SK-N-SH treated with all-trans-retinoic acid at 6 μM for 48 hours (cell line): ENCODE measurements at regions not wholly inside any gene's neighbourhood (a gene's known extent, or its start where the extent isn't known, plus 50 kb on each side); places are given as distances from the start of the nearest gene placed in this dataset.

Experiments
- ATAC-seq: fragments of 200-7000 bp; cut with Tn5 transposase; 3 replicates; pipeline ENCODE4 v1.9.1; 2020; ENCODE audit warnings: mild to moderate bottlenecking, moderate library complexity
- ARNTL ChIP-seq: fragments of 450-650 bp; formaldehyde crosslinking; IDR thresholded peaks from 2 replicates; pipeline ENCODE4 v1.5.0; 2020; ENCODE audit warnings: low read depth, mild to moderate bottlenecking, moderate library complexity, borderline replicate concordance
- CREB5 ChIP-seq: fragments of 250-450 bp; sonication (Bioruptor Pico); IDR thresholded peaks from 2 replicates; pipeline ENCODE4 v1.5.1; 2020; ENCODE audit warnings: low read depth, mild to moderate bottlenecking, moderate library complexity
- CSDC2 ChIP-seq: fragments of 250-450 bp; sonication (Bioruptor Pico); IDR thresholded peaks from 2 replicates; pipeline ENCODE4 v1.5.0; 2020; ENCODE audit warnings: mild to moderate bottlenecking, moderate library complexity
- GLIS3 ChIP-seq: fragments of 250-450 bp; sonication (Bioruptor Pico); IDR thresholded peaks from 2 replicates; pipeline ENCODE4 v1.5.0; 2020; ENCODE audit warnings: mild to moderate bottlenecking, moderate library complexity
- ISL1 ChIP-seq: fragments of 250-450 bp; sonication (Bioruptor Pico); IDR thresholded peaks from 2 replicates; pipeline ENCODE4 v2.1.2; 2022; ENCODE audit warnings: mild to moderate bottlenecking, moderate library complexity
- OSR1 ChIP-seq: fragments of 250-450 bp; sonication (Bioruptor Pico); IDR thresholded peaks from 2 replicates; pipeline ENCODE4 v1.8.0; 2022; ENCODE audit warnings: moderate library complexity, mild to moderate bottlenecking, inconsistent platforms
- PPARA ChIP-seq: fragments of 250-450 bp; sonication (Bioruptor Pico); IDR thresholded peaks from 2 replicates; pipeline ENCODE4 v1.5.0; 2020; ENCODE audit warnings: mild to moderate bottlenecking, borderline replicate concordance
- RARB ChIP-seq: fragments of 250-450 bp; sonication (Bioruptor Pico); IDR thresholded peaks from 2 replicates; pipeline ENCODE4 v1.8.0; 2021; ENCODE audit warnings: mild to moderate bottlenecking, moderate library complexity
- SNAI2 ChIP-seq: fragments of 250-450 bp; sonication (Bioruptor Pico); IDR thresholded peaks from 2 replicates; pipeline ENCODE4 v1.5.0; 2020; ENCODE audit warnings: mild to moderate bottlenecking, moderate library complexity
- TCF4 ChIP-seq: fragments of 250-450 bp; sonication (Bioruptor Pico); IDR thresholded peaks from 2 replicates; pipeline ENCODE4 v1.8.0; 2021; ENCODE audit warnings: mild to moderate bottlenecking, moderate library complexity, borderline replicate concordance
- TOX ChIP-seq: fragments of 250-450 bp; sonication (Bioruptor Pico); IDR thresholded peaks from 2 replicates; pipeline ENCODE4 v1.8.0; 2021; ENCODE audit warnings: mild to moderate bottlenecking, moderate library complexity, borderline replicate concordance
- TSHZ2 ChIP-seq: fragments of 250-450 bp; sonication (Bioruptor Pico); IDR thresholded peaks from 2 replicates; pipeline ENCODE4 v1.5.0; 2020; ENCODE audit warnings: mild to moderate bottlenecking, moderate library complexity
- ZC3H10 ChIP-seq: fragments of 250-450 bp; sonication (Bioruptor Pico); IDR thresholded peaks from 2 replicates; pipeline ENCODE4 v1.5.1; 2021; ENCODE audit warnings: mild to moderate bottlenecking, moderate library complexity
- ZFP3 ChIP-seq: fragments of 250-450 bp; sonication (Bioruptor Pico); IDR thresholded peaks from 2 replicates; pipeline ENCODE4 v1.5.0; 2020; ENCODE audit warnings: mild to moderate bottlenecking, moderate library complexity
- ZFP30 ChIP-seq: fragments of 450-650 bp; formaldehyde crosslinking; IDR thresholded peaks from 2 replicates; pipeline ENCODE4 v1.5.0; 2022; ENCODE audit warnings: mild to moderate bottlenecking, moderate library complexity
- ZNF565 ChIP-seq: fragments of 450-650 bp; formaldehyde crosslinking; conservative IDR thresholded peaks from 2 replicates; pipeline ENCODE4 v1.5.0; 2020; ENCODE audit warnings: low read depth, mild to moderate bottlenecking, moderate library complexity
- ZNF70 ChIP-seq: fragments of 450-650 bp; formaldehyde crosslinking; IDR thresholded peaks from 2 replicates; pipeline ENCODE4 v1.5.0; 2020; ENCODE audit warnings: mild to moderate bottlenecking, moderate library complexity
- ZNF8 ChIP-seq: fragments of 450-650 bp; formaldehyde crosslinking; IDR thresholded peaks from 2 replicates; pipeline ENCODE4 v1.5.0; 2020; ENCODE audit warnings: mild to moderate bottlenecking, moderate library complexity
- TF ChIP-seq, protein P1 (sequence below): fragments of 250-450 bp; sonication (Bioruptor Pico); IDR thresholded peaks from 2 replicates; pipeline ENCODE4 v1.8.0; 2020; ENCODE audit warnings: mild to moderate bottlenecking, moderate library complexity, borderline replicate concordance
- TF ChIP-seq, protein P2 (sequence below): fragments of 250-450 bp; sonication (Bioruptor Pico); IDR thresholded peaks from 2 replicates; pipeline ENCODE4 v1.8.0; 2021; ENCODE audit warnings: low read depth, mild to moderate bottlenecking, moderate library complexity, borderline replicate concordance
- TF ChIP-seq, protein P3 (sequence below): fragments of 250-450 bp; sonication (Bioruptor Pico); IDR thresholded peaks from 2 replicates; pipeline ENCODE4 v1.5.1; 2021; ENCODE audit warnings: mild to moderate bottlenecking, moderate library complexity

- TF ChIP-seq TSHZ2, result no peak
- no peak for TF ChIP-seq CREB5 (CRISPR knock-in tag)
- TF ChIP-seq ISL1 (CRISPR knock-in tag), result no peak
- no peak for TF ChIP-seq ZNF565 (CRISPR knock-in tag)
- no peak for ATAC-seq
Measured at GRCh38 chr5:15367489-15367888, 132.5 kb upstream of the FBXL7 start.

DNA sequence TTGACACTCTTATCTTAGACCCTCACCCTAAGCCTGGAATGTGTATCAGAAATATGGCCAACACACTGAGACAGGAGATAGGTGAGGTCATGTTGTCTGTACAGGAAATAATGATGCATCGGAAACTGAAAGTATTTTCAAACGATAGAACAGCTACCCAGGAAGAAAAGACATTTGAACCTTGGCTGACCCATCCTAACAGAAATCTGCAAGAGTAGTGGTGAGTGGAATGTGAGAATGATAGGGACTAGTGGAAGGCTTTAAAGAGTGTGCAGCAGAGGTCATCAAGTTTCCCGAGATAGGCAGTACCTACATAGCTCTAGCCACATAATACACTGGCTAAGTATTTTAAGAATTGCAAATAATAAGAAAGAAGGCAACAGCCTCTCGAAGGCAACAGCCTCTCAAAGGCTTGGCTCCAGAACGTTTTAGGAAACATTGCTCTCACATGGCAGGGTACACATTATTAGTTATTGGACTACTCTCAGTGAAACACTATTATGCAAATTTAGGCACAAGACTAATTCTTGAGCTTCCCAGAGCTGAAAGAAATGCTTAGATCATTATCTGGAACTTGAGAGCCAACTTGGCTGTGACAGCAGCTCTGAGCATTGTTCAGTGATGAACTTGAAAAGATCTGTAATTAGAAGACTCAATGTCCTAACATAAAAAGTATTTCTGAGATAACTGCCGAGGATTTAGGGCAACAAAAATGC lies 133.1 kb upstream of the FBXL7 start:
- TF ChIP-seq ZNF565 (CRISPR knock-in tag), result no peak
- TF ChIP-seq ZC3H10 (CRISPR knock-in tag), result no peak
- TF ChIP-seq GLIS3 (CRISPR knock-in tag), result no peak
- no peak for TF ChIP-seq RARB
- TF ChIP-seq OSR1 (CRISPR knock-in tag), result no peak
- TF ChIP-seq TCF4 (CRISPR knock-in tag), result no peak
- TF ChIP-seq CSDC2 (CRISPR knock-in tag), result 0 out of 2 replicates have a peak, but pooled peaks have one; percentile 41
- TF ChIP-seq ZFP3 (CRISPR knock-in tag), result no peak
- no peak for TF ChIP-seq TOX (CRISPR knock-in tag)
- no peak for TF ChIP-seq TSHZ2
- TF ChIP-seq SNAI2 (CRISPR knock-in tag), result peak; percentile 10; the same call in 1 of the 2 replicates
- TF ChIP-seq ZNF8 (CRISPR knock-in tag), result no peak
- TF ChIP-seq, protein P1, sequence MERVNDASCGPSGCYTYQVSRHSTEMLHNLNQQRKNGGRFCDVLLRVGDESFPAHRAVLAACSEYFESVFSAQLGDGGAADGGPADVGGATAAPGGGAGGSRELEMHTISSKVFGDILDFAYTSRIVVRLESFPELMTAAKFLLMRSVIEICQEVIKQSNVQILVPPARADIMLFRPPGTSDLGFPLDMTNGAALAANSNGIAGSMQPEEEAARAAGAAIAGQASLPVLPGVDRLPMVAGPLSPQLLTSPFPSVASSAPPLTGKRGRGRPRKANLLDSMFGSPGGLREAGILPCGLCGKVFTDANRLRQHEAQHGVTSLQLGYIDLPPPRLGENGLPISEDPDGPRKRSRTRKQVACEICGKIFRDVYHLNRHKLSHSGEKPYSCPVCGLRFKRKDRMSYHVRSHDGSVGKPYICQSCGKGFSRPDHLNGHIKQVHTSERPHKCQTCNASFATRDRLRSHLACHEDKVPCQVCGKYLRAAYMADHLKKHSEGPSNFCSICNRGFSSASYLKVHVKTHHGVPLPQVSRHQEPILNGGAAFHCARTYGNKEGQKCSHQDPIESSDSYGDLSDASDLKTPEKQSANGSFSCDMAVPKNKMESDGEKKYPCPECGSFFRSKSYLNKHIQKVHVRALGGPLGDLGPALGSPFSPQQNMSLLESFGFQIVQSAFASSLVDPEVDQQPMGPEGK (CRISPR knock-in tag), result no peak
- TF ChIP-seq, protein P2, sequence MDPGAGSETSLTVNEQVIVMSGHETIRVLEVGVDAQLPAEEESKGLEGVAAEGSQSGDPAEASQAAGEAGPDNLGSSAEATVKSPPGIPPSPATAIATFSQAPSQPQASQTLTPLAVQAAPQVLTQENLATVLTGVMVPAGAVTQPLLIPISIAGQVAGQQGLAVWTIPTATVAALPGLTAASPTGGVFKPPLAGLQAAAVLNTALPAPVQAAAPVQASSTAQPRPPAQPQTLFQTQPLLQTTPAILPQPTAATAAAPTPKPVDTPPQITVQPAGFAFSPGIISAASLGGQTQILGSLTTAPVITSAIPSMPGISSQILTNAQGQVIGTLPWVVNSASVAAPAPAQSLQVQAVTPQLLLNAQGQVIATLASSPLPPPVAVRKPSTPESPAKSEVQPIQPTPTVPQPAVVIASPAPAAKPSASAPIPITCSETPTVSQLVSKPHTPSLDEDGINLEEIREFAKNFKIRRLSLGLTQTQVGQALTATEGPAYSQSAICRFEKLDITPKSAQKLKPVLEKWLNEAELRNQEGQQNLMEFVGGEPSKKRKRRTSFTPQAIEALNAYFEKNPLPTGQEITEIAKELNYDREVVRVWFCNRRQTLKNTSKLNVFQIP (CRISPR knock-in tag), result no peak
- no peak for TF ChIP-seq ZFP30
- TF ChIP-seq, protein P3, sequence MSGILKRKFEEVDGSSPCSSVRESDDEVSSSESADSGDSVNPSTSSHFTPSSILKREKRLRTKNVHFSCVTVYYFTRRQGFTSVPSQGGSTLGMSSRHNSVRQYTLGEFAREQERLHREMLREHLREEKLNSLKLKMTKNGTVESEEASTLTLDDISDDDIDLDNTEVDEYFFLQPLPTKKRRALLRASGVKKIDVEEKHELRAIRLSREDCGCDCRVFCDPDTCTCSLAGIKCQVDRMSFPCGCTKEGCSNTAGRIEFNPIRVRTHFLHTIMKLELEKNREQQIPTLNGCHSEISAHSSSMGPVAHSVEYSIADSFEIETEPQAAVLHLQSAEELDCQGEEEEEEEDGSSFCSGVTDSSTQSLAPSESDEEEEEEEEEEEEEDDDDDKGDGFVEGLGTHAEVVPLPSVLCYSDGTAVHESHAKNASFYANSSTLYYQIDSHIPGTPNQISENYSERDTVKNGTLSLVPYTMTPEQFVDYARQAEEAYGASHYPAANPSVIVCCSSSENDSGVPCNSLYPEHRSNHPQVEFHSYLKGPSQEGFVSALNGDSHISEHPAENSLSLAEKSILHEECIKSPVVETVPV (CRISPR knock-in tag), result no peak
- TF ChIP-seq ARNTL (CRISPR knock-in tag), result no peak
- TF ChIP-seq PPARA, result no peak
- TF ChIP-seq ISL1 (CRISPR knock-in tag), result peak; percentile 46; the same call in 1 of the 2 replicates
- TF ChIP-seq ZNF70 (CRISPR knock-in tag), result no peak
- ATAC-seq, result 0 out of 3 replicates have a peak, but pooled peaks have one; percentile 24
